ENCODE measurements at regions not wholly inside any gene's neighbourhood (a gene's known extent, or its start where the extent isn't known, plus 50 kb on each side); places are given as distances from the start of the nearest gene placed in this dataset.

- TF ChIP-seq POLR2A (IDR thresholded peaks at IDR 0.05), result no peak
- TF ChIP-seq, protein P1, sequence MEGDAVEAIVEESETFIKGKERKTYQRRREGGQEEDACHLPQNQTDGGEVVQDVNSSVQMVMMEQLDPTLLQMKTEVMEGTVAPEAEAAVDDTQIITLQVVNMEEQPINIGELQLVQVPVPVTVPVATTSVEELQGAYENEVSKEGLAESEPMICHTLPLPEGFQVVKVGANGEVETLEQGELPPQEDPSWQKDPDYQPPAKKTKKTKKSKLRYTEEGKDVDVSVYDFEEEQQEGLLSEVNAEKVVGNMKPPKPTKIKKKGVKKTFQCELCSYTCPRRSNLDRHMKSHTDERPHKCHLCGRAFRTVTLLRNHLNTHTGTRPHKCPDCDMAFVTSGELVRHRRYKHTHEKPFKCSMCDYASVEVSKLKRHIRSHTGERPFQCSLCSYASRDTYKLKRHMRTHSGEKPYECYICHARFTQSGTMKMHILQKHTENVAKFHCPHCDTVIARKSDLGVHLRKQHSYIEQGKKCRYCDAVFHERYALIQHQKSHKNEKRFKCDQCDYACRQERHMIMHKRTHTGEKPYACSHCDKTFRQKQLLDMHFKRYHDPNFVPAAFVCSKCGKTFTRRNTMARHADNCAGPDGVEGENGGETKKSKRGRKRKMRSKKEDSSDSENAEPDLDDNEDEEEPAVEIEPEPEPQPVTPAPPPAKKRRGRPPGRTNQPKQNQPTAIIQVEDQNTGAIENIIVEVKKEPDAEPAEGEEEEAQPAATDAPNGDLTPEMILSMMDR (IDR thresholded peaks at IDR 0.05), result no peak
- Histone ChIP-seq H3K27me3 (no peaks in the 10 kb centered on the region), H3K4me1 (peaks cover 7 to 10% of the 10 kb centered on the region in 2 donors), H3K27ac (no peak overlapping the region), H3K9me3 (no peaks in the 10 kb centered on the region), H3K4me3 (replicated peaks in 1 of 3) (no peak overlapping the region), H3K36me3 (no peaks in the 10 kb centered on the region)
- 59 to 77% methylated on average over 1 of the region's 1 CpG for WGBS, 2 donors
- DNase-seq, result no peak
- intact Hi-C loops (cut with DNase I), result no loop called here
These were observed 367.2 kb downstream of the TMEM232 start for GRCh38 chr5:110359221-110359620.

DNA sequence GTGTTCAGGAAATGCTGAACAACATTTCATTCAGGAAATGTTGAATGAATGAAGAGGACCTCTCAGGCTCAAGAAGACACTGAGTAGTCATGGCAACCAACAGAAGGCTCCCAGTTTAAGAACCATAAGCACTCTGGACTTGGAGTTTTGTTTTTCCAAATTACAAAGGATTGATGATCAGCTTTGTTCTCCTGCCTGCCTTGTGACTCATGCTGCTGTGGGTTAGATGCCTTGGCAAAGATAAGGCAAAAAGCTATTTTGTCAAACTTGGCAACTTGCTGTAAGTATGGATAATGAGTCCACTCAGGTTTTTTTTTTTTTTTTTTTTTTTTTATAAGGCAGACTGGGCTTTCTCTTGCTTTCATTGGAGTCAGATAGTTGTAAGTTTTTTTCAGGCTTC is 365.0 kb downstream of the TMEM232 start:
- TF ChIP-seq, protein P1 (IDR thresholded peaks at IDR 0.05), result no peak
- no peak for TF ChIP-seq POLR2A (IDR thresholded peaks at IDR 0.05)

GRCh38 chr5:110362261-110362660 is 364.2 kb downstream of the TMEM232 start:
- Histone ChIP-seq H3K4me1 (no peaks in the 10 kb centered on the region), H3K4me3 (replicated peaks in 1 of 3) (no peak overlapping the region), H3K27me3 (no peaks in the 10 kb centered on the region), H3K27ac (no peak overlapping the region), H3K36me3 (no peaks in the 10 kb centered on the region), H3K9me3 (no peaks in the 10 kb centered on the region)
- intact Hi-C loops (cut with DNase I), result no loop called here
- no peak for DNase-seq
- TF ChIP-seq, protein P1 (IDR thresholded peaks at IDR 0.05), result no peak
- no peak for TF ChIP-seq POLR2A (IDR thresholded peaks at IDR 0.05)
- WGBS, 2 donors, result 78 to 86% methylated on average over 2 of the region's 2 CpGs

More for the DNA sequence above, 365.0 kb downstream of the TMEM232 start:
- no peaks in the 10 kb centered on the region for H3K9me3 ChIP-seq
- H3K27me3 ChIP-seq, result no peaks in the 10 kb centered on the region
- no peak overlapping the region for H3K27ac ChIP-seq
- H3K4me1 ChIP-seq, result no peaks in the 10 kb centered on the region
- no peak overlapping the region for H3K4me3 ChIP-seq (replicated peaks in 1 of 3)
- H3K36me3 ChIP-seq, result no peaks in the 10 kb centered on the region
- no peak for DNase-seq
- intact Hi-C loops (cut with DNase I), result no loop called here

GRCh38 chr5:110366716-110367115 is 359.8 kb downstream of the TMEM232 start:
- TF ChIP-seq POLR2A (IDR thresholded peaks at IDR 0.05), result no peak
- TF ChIP-seq, protein P1 (IDR thresholded peaks at IDR 0.05), result no peak
- 94 to 97% methylated on average over 3 of the region's 3 CpGs for WGBS, 2 donors
- DNase-seq, result no peak
- intact Hi-C loops (cut with DNase I), result no loop called here
- Histone ChIP-seq H3K36me3 (no peaks in the 10 kb centered on the region), H3K27ac (no peak overlapping the region), H3K9me3 (no peaks in the 10 kb centered on the region), H3K4me3 (replicated peaks in 1 of 3) (no peak overlapping the region), H3K4me1 (peaks cover 17 to 20% of the 10 kb centered on the region in 2 donors), H3K27me3 (no peaks in the 10 kb centered on the region)
